Tibial nerve (tissue), 4 donors: ENCODE measurements at regions not wholly inside any gene's neighbourhood (a gene's known extent, or its start where the extent isn't known, plus 50 kb on each side); places are given as distances from the start of the nearest gene placed in this dataset.

Experiments used
- DNase-seq, 2 donors: peaks; one replicate each; pipeline ENCODE4 v3.0.0-alpha.2; 2019; ENCODE audit warnings: low spot score in 2 of 2
- H3K27ac ChIP-seq, 4 donors: fragments of 200-600 bp; sonication (generic) in 3 of 4; one replicate each; pipeline ENCODE4 v1.5.1; 2017 to 2019; ENCODE audit warnings: mild to moderate bottlenecking in 1 of 4
- H3K27me3 ChIP-seq, 2 donors: fragments of 200-600 bp; sonication (generic) in 1 of 2; one replicate each; pipeline versions ENCODE4 v1.5.1 to v1.6.0; 2017 to 2019
- H3K36me3 ChIP-seq, 3 donors: fragments of 200-600 bp; sonication (generic); one replicate each; pipeline ENCODE4 v1.5.1; 2018 to 2019
- H3K4me1 ChIP-seq, 4 donors: fragments of 200-600 bp; sonication (generic) in 3 of 4; one replicate each; pipeline ENCODE4 v1.5.1; 2017 to 2019
- H3K4me3 ChIP-seq, 4 donors: fragments of 200-600 bp; sonication (generic) in 3 of 4; one replicate each; pipeline ENCODE4 v1.5.1; 2017 to 2019; ENCODE audit warnings: mild to moderate bottlenecking in 1 of 4, moderate library complexity in 1 of 4
- H3K9me3 ChIP-seq, 4 donors: fragments of 200-600 bp; sonication (generic) in 3 of 4; one replicate each; pipeline ENCODE4 v1.5.1; 2017 to 2019
- CTCF ChIP-seq, 5 experiments: fragments of 200-600 bp in 3 of 5; fragments of 450-650 bp in 2 of 5; sonication (generic) in 3 of 5; IDR thresholded peaks; one replicate each; pipeline ENCODE4 v1.5.1; 2016 to 2019; ENCODE audit warnings: antibody characterized with exemption in 5 of 5, mild to moderate bottlenecking in 3 of 5, moderate library complexity in 2 of 5
- EP300 ChIP-seq, 2 donors: sonication (generic); formaldehyde crosslinking; IDR thresholded peaks; one replicate each; pipeline ENCODE4 v1.6.1; 2017; ENCODE audit warnings: antibody characterized with exemption in 2 of 2, mild to moderate bottlenecking in 1 of 2
- POLR2A ChIP-seq, 2 donors: fragments of 450-650 bp; IDR thresholded peaks; one replicate each; pipeline ENCODE4 v1.6.1; 2017; ENCODE audit warnings: antibody characterized with exemption in 2 of 2, mild to moderate bottlenecking in 2 of 2, moderate library complexity in 2 of 2
- WGBS, 2 donors: methylation state at CpG; one replicate each; pipeline ENCODE4 v1.1.5; 2018; 5-methylcytosine and 5-hydroxymethylcytosine counted together

GRCh38 chr2:22213237-22213636 lies 1089.5 kb downstream of the TDRD15 start:
- TF ChIP-seq POLR2A (IDR thresholded peaks at IDR 0.05) (no peak), CTCF (IDR thresholded peaks at IDR 0.05) (no peak), EP300 (IDR thresholded peaks at IDR 0.05) (no peak)
- no peaks in the 10 kb centered on the region for H3K4me1 ChIP-seq
- H3K36me3 ChIP-seq: no peaks in the 10 kb centered on the region
- no peak overlapping the region for H3K4me3 ChIP-seq
- no peak overlapping the region for H3K27ac ChIP-seq
- H3K27me3 ChIP-seq: no peaks in the 10 kb centered on the region
- 88 to 92% methylated on average over 2 of the region's 2 CpGs for WGBS, 2 donors
- no peaks in the 10 kb centered on the region for H3K9me3 ChIP-seq
- DNase-seq: no peak

- Histone ChIP-seq H3K27ac (no peak overlapping the region), H3K9me3 (no peaks in the 10 kb centered on the region), H3K4me3 (no peak overlapping the region), H3K4me1 (no peaks in the 10 kb centered on the region), H3K27me3 (no peaks in the 10 kb centered on the region), H3K36me3 (no peaks in the 10 kb centered on the region)
- no peak for TF ChIP-seq POLR2A (IDR thresholded peaks at IDR 0.05)
- TF ChIP-seq EP300 (IDR thresholded peaks at IDR 0.05): no peak
- TF ChIP-seq CTCF (IDR thresholded peaks at IDR 0.05): no peak
- no peak for DNase-seq
- 85 to 93% methylated on average over 2 of the region's 2 CpGs for WGBS, 2 donors
Measured at GRCh38 chr2:22215517-22215916, 1091.7 kb downstream of the TDRD15 start.

- no peak for DNase-seq
- WGBS, 2 donors: 72 to 74% methylated on average over 1 of the region's 1 CpG
- no peak for TF ChIP-seq CTCF (IDR thresholded peaks at IDR 0.05)
- no peak for TF ChIP-seq POLR2A (IDR thresholded peaks at IDR 0.05)
- TF ChIP-seq EP300 (IDR thresholded peaks at IDR 0.05): no peak
- Histone ChIP-seq H3K27ac (no peak overlapping the region), H3K4me3 (no peak overlapping the region), H3K9me3 (no peaks in the 10 kb centered on the region), H3K27me3 (no peaks in the 10 kb centered on the region), H3K36me3 (no peaks in the 10 kb centered on the region), H3K4me1 (no peaks in the 10 kb centered on the region)
Measured at GRCh38 chr2:22217881-22218280, 1094.1 kb downstream of the TDRD15 start.

- TF ChIP-seq CTCF (IDR thresholded peaks at IDR 0.05) (no peak), POLR2A (IDR thresholded peaks at IDR 0.05) (no peak), EP300 (IDR thresholded peaks at IDR 0.05) (no peak)
- no peaks in the 10 kb centered on the region for H3K27me3 ChIP-seq
- no peaks in the 10 kb centered on the region for H3K4me1 ChIP-seq
- no peak for DNase-seq
- no peaks in the 10 kb centered on the region for H3K9me3 ChIP-seq
- no peak overlapping the region for H3K4me3 ChIP-seq
- 0 to 87% methylated on average over 1 of the region's 1 CpG for WGBS, 2 donors
- no peak overlapping the region for H3K27ac ChIP-seq
- no peaks in the 10 kb centered on the region for H3K36me3 ChIP-seq
Measured at GRCh38 chr2:22221006-22221405, 1097.2 kb downstream of the TDRD15 start.

- WGBS, 2 donors: 94 to 98% methylated on average over 3 of the region's 3 CpGs
- DNase-seq: no peak
- Histone ChIP-seq H3K9me3 (no peaks in the 10 kb centered on the region), H3K27me3 (no peaks in the 10 kb centered on the region), H3K4me1 (no peaks in the 10 kb centered on the region), H3K36me3 (no peaks in the 10 kb centered on the region), H3K27ac (no peak overlapping the region), H3K4me3 (no peak overlapping the region)
- no peak for TF ChIP-seq CTCF (IDR thresholded peaks at IDR 0.05)
- TF ChIP-seq POLR2A (IDR thresholded peaks at IDR 0.05): no peak
- TF ChIP-seq EP300 (IDR thresholded peaks at IDR 0.05): no peak
Measured at GRCh38 chr2:22238967-22239366, 1115.2 kb downstream of the TDRD15 start.
